HepG2 (cell line): ENCODE measurements at regions not wholly inside any gene's neighbourhood (a gene's known extent, or its start where the extent isn't known, plus 50 kb on each side); places are given as distances from the start of the nearest gene placed in this dataset.

Experiments
- GTF3A ChIP-seq: sonication (generic); formaldehyde crosslinking; conservative IDR thresholded peaks from 2 replicates; pipeline ENCODE4 v1.4.0; 2020; ENCODE audit warnings: mild to moderate bottlenecking, missing genetic modification reagents
- ISL2 ChIP-seq: sonication (generic); formaldehyde crosslinking; IDR thresholded peaks from 2 replicates; pipeline ENCODE4 v1.5.0; 2020; ENCODE audit warnings: missing genetic modification reagents
- KMT2B ChIP-seq: IDR thresholded peaks from 2 replicates; pipeline ENCODE4 v1.6.1; 2016; ENCODE audit warnings: missing genetic modification reagents, missing compliant biosample characterization
- MED8 ChIP-seq: sonication (generic); formaldehyde crosslinking; IDR thresholded peaks from 2 replicates; pipeline ENCODE4 v1.8.1; 2023; ENCODE audit warnings: mild to moderate bottlenecking, missing genetic modification reagents; ENCODE audit not compliant: insufficient replicate concordance
- NFIC ChIP-seq: IDR thresholded peaks from 2 replicates; pipeline ENCODE4 v1.6.1; 2012; ENCODE audit warnings: mild to moderate bottlenecking, low read length, inconsistent platforms
- POLR2AphosphoS2 ChIP-seq: IDR thresholded peaks from 2 replicates; pipeline ENCODE4 v1.6.1; 2011; ENCODE audit warnings: low read depth, low read length, improper control_type of control experiment
- RFX5 ChIP-seq: IDR thresholded peaks from 2 replicates; pipeline ENCODE4 v1.6.1; 2011; ENCODE audit warnings: low read depth, low read length, improper control_type of control experiment
- SALL2 ChIP-seq: sonication (generic); formaldehyde crosslinking; IDR thresholded peaks from 2 replicates; pipeline ENCODE4 v1.8.1; 2023; ENCODE audit warnings: mild to moderate bottlenecking, missing genetic modification reagents, inconsistent platforms
- TCF7 ChIP-seq: sonication (generic); IDR thresholded peaks from 2 replicates; pipeline ENCODE4 v1.6.1; 2016; ENCODE audit warnings: antibody characterized with exemption, low read depth
- TOPORS ChIP-seq: sonication (generic); formaldehyde crosslinking; IDR thresholded peaks from 2 replicates; pipeline ENCODE4 v1.8.0; 2023; ENCODE audit warnings: mild to moderate bottlenecking, missing genetic modification reagents
- ZBTB7A ChIP-seq: sonication (generic); formaldehyde crosslinking; IDR thresholded peaks from 2 replicates; pipeline ENCODE4 v1.8.0; 2022; ENCODE audit warnings: mild to moderate bottlenecking, missing genetic modification reagents
- ZBTB7B ChIP-seq: sonication (generic); formaldehyde crosslinking; IDR thresholded peaks from 2 replicates; pipeline ENCODE4 v1.4.0; 2020; ENCODE audit warnings: missing genetic modification reagents
- ZFP41 ChIP-seq: sonication (generic); formaldehyde crosslinking; IDR thresholded peaks from 2 replicates; pipeline ENCODE4 v1.4.0; 2020; ENCODE audit warnings: mild to moderate bottlenecking, missing genetic modification reagents, borderline replicate concordance
- ZNF333 ChIP-seq: sonication (generic); formaldehyde crosslinking; IDR thresholded peaks from 2 replicates; pipeline ENCODE4 v1.4.0; 2020; ENCODE audit warnings: mild to moderate bottlenecking, missing genetic modification reagents, borderline replicate concordance
- ZNF431 ChIP-seq: sonication (generic); formaldehyde crosslinking; IDR thresholded peaks from 2 replicates; pipeline ENCODE4 v1.9.0; 2022; ENCODE audit warnings: missing genetic modification reagents, low read depth, mild to moderate bottlenecking, borderline replicate concordance
- ZNF552 ChIP-seq: sonication (generic); formaldehyde crosslinking; IDR thresholded peaks from 2 replicates; pipeline ENCODE4 v1.9.0; 2022; ENCODE audit warnings: missing genetic modification reagents, mild to moderate bottlenecking, borderline replicate concordance
- ZNF616 ChIP-seq: sonication (generic); formaldehyde crosslinking; IDR thresholded peaks from 2 replicates; pipeline ENCODE4 v1.5.0; 2020; ENCODE audit warnings: low read depth, mild to moderate bottlenecking, missing genetic modification reagents
- ZNF772 ChIP-seq: sonication (generic); formaldehyde crosslinking; IDR thresholded peaks from 2 replicates; pipeline ENCODE4 v1.5.0; 2020; ENCODE audit warnings: mild to moderate bottlenecking, missing genetic modification reagents
- ZNF776 ChIP-seq: sonication (generic); formaldehyde crosslinking; IDR thresholded peaks from 2 replicates; pipeline ENCODE4 v1.4.0; 2020; ENCODE audit warnings: mild to moderate bottlenecking, missing genetic modification reagents
- TF ChIP-seq, protein P1 (sequence below): sonication (generic); formaldehyde crosslinking; IDR thresholded peaks from 2 replicates; pipeline ENCODE4 v1.9.0; 2021; ENCODE audit warnings: missing genetic modification reagents, borderline replicate concordance
- TF ChIP-seq, protein P2 (sequence below): sonication (generic); formaldehyde crosslinking; IDR thresholded peaks from 2 replicates; pipeline ENCODE4 v1.4.0; 2020; ENCODE audit warnings: missing genetic modification reagents, mild to moderate bottlenecking, borderline replicate concordance
- TF ChIP-seq, protein P3 (sequence below): sonication (generic); IDR thresholded peaks from 2 replicates; pipeline ENCODE4 v1.6.1; 2016; ENCODE audit warnings: low read depth, borderline replicate concordance
- TF ChIP-seq, protein P4 (sequence below): sonication (generic); formaldehyde crosslinking; IDR thresholded peaks from 2 replicates; pipeline ENCODE4 v1.4.0; 2020; ENCODE audit warnings: mild to moderate bottlenecking, missing genetic modification reagents
- TF ChIP-seq, protein P5 (sequence below): sonication (generic); formaldehyde crosslinking; IDR thresholded peaks from 2 replicates; pipeline ENCODE4 v1.5.1; 2020; ENCODE audit warnings: mild to moderate bottlenecking, missing genetic modification reagents

DNA sequence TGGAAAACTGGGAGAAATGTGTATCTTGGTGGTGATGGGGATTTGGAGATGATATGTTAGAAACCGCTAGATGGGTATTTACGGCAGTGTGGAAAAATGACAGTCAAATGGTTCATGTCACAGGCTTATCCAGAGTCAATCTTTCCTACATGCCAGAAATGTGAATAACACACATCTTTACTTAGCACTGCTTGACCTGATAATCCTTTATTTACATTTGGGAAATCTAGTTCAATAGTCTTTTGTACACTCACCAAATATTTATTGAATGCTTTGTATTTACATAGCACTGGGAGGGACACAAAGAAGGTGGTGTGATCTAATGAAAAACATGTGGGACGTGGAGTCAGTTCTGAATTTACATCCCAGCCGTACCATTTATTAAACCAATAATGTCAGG is 208.2 kb downstream of the DIO2 start (continued):
- TF ChIP-seq, protein P1, sequence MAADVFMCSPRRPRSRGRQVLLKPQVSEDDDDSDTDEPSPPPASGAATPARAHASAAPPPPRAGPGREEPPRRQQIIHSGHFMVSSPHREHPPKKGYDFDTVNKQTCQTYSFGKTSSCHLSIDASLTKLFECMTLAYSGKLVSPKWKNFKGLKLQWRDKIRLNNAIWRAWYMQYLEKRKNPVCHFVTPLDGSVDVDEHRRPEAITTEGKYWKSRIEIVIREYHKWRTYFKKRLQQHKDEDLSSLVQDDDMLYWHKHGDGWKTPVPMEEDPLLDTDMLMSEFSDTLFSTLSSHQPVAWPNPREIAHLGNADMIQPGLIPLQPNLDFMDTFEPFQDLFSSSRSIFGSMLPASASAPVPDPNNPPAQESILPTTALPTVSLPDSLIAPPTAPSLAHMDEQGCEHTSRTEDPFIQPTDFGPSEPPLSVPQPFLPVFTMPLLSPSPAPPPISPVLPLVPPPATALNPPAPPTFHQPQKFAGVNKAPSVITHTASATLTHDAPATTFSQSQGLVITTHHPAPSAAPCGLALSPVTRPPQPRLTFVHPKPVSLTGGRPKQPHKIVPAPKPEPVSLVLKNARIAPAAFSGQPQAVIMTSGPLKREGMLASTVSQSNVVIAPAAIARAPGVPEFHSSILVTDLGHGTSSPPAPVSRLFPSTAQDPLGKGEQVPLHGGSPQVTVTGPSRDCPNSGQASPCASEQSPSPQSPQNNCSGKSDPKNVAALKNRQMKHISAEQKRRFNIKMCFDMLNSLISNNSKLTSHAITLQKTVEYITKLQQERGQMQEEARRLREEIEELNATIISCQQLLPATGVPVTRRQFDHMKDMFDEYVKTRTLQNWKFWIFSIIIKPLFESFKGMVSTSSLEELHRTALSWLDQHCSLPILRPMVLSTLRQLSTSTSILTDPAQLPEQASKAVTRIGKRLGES, result no peak
- TF ChIP-seq ZNF431 (CRISPR knock-in tag) (no peak), GTF3A (CRISPR knock-in tag) (no peak), ZFP41 (CRISPR knock-in tag) (no peak), MED8 (CRISPR knock-in tag) (no peak), ZNF333 (CRISPR knock-in tag) (no peak), ZNF772 (CRISPR knock-in tag) (no peak), NFIC (peak; percentile 83; the same call in 1 of the 2 replicates), TCF7 (peak; percentile 71), RFX5 (no peak), SALL2 (CRISPR knock-in tag) (no peak), ZNF776 (CRISPR knock-in tag) (no peak), TOPORS (CRISPR knock-in tag) (no peak), ZBTB7B (CRISPR knock-in tag) (no peak), ZBTB7A (CRISPR knock-in tag) (no peak), ZNF552 (CRISPR knock-in tag) (no peak), ZNF616 (CRISPR knock-in tag) (no peak), KMT2B (CRISPR knock-in tag) (no peak), ISL2 (CRISPR knock-in tag) (peak; percentile 87), POLR2AphosphoS2 (no peak)
- TF ChIP-seq, protein P2, sequence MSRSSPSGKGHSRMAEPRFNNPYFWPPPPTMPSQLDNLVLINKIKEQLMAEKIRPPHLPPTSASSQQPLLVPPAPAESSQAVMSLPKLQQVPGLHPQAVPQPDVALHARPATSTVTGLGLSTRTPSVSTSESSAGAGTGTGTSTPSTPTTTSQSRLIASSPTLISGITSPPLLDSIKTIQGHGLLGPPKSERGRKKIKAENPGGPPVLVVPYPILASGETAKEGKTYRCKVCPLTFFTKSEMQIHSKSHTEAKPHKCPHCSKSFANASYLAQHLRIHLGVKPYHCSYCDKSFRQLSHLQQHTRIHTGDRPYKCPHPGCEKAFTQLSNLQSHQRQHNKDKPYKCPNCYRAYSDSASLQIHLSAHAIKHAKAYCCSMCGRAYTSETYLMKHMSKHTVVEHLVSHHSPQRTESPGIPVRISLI (CRISPR knock-in tag), result no peak
- TF ChIP-seq, protein P3, sequence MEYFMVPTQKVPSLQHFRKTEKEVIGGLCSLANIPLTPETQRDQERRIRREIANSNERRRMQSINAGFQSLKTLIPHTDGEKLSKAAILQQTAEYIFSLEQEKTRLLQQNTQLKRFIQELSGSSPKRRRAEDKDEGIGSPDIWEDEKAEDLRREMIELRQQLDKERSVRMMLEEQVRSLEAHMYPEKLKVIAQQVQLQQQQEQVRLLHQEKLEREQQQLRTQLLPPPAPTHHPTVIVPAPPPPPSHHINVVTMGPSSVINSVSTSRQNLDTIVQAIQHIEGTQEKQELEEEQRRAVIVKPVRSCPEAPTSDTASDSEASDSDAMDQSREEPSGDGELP, result peak; percentile 23; the same call in 1 of the 2 replicates
- TF ChIP-seq, protein P4, sequence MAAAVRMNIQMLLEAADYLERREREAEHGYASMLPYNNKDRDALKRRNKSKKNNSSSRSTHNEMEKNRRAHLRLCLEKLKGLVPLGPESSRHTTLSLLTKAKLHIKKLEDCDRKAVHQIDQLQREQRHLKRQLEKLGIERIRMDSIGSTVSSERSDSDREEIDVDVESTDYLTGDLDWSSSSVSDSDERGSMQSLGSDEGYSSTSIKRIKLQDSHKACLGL (CRISPR knock-in tag), result no peak
- TF ChIP-seq, protein P5, sequence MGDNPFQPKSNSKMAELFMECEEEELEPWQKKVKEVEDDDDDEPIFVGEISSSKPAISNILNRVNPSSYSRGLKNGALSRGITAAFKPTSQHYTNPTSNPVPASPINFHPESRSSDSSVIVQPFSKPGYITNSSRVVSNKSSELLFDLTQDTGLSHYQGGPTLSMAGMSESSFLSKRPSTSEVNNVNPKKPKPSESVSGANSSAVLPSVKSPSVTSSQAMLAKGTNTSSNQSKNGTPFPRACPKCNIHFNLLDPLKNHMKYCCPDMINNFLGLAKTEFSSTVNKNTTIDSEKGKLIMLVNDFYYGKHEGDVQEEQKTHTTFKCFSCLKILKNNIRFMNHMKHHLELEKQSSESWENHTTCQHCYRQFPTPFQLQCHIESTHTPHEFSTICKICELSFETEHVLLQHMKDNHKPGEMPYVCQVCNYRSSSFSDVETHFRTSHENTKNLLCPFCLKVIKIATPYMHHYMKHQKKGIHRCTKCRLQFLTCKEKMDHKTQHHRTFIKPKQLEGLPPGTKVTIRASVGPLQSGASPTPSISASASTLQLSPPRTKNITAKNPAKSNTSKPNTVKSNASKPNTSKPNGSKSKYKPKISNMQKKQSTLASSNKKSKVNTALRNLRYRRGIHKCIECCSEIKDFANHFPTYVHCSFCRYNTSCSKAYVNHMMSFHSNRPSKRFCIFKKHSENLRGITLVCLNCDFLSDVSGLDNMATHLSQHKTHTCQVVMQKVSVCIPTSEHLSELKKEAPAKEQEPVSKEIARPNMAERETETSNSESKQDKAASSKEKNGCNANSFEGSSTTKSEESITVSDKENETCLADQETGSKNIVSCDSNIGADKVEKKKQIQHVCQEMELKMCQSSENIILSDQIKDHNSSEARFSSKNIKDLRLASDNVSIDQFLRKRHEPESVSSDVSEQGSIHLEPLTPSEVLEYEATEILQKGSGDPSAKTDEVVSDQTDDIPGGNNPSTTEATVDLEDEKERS (CRISPR knock-in tag), result no peak
